ENCODE measurements at regions not wholly inside any gene's neighbourhood (a gene's known extent, or its start where the extent isn't known, plus 50 kb on each side); places are given as distances from the start of the nearest gene placed in this dataset.

GRCh38 chr20:17852323-17852722 lies 116.3 kb downstream of the SNX5 start:
- 96% methylated on average over 3 of the region's 3 CpGs for WGBS

GRCh38 chr20:17850684-17851026 lies 117.9 kb downstream of the SNX5 start:
- TF ChIP-seq CTCF (IDR thresholded peaks at IDR 0.05) (no peak), EP300 (IDR thresholded peaks at IDR 0.05) (no peak)
- no peaks in the 10 kb centered on the region for H3K27me3 ChIP-seq
- no peaks in the 10 kb centered on the region for H3K36me3 ChIP-seq
- H3K9me3 ChIP-seq: no peaks in the 10 kb centered on the region
- peak overlapping the region; percentile 86 for H3K27ac ChIP-seq
- DNase-seq (ENCODE audit: low spot score in 2 of 2): no peak
- no peak overlapping the region for H3K4me3 ChIP-seq
- 76% methylated on average over 4 of the region's 4 CpGs for WGBS
- H3K4me1 ChIP-seq: peaks cover 29% of the 10 kb centered on the region

More at GRCh38 chr20:17852323-17852722, 116.3 kb downstream of the SNX5 start:
- H3K27me3 ChIP-seq: no peaks in the 10 kb centered on the region
- no peak overlapping the region for H3K27ac ChIP-seq
- no peak for TF ChIP-seq EP300 (IDR thresholded peaks at IDR 0.05)
- no peak for TF ChIP-seq CTCF (IDR thresholded peaks at IDR 0.05)
- no peak for TF ChIP-seq POLR2AphosphoS5 (IDR thresholded peaks at IDR 0.05)
- TF ChIP-seq POLR2A (IDR thresholded peaks at IDR 0.05): no peak
- no peak overlapping the region for H3K4me3 ChIP-seq
- no peaks in the 10 kb centered on the region for H3K36me3 ChIP-seq
- no peak for DNase-seq (ENCODE audit: low spot score in 2 of 2)
- H3K9me3 ChIP-seq: no peaks in the 10 kb centered on the region
- peaks cover 24% of the 10 kb centered on the region for H3K4me1 ChIP-seq

GRCh38 chr20:17849901-17850683 lies 118.5 kb downstream of the SNX5 start:
- peak in 1 of 2 donors; percentile 89 for DNase-seq (ENCODE audit: low spot score in 2 of 2)
- Histone ChIP-seq H3K9me3 (no peaks in the 10 kb centered on the region), H3K27me3 (no peaks in the 10 kb centered on the region), H3K4me1 (peaks cover 31% of the 10 kb centered on the region), H3K36me3 (no peaks in the 10 kb centered on the region), H3K27ac (peak overlapping the region; percentile 86), H3K4me3 (no peak overlapping the region)
- TF ChIP-seq POLR2A (IDR thresholded peaks at IDR 0.05) (no peak), POLR2AphosphoS5 (IDR thresholded peaks at IDR 0.05) (peak in 2 of 3 donors; percentile 19 to 63)
- WGBS: 48% methylated on average over 15 of the region's 15 CpGs

GRCh38 chr20:17849138-17849900 lies 119.3 kb downstream of the SNX5 start:
- 88% methylated on average over 6 of the region's 6 CpGs for WGBS
- Histone ChIP-seq H3K4me1 (peaks cover 29% of the 10 kb centered on the region), H3K9me3 (no peaks in the 10 kb centered on the region), H3K27ac (peak overlapping the region; percentile 86), H3K27me3 (no peaks in the 10 kb centered on the region), H3K36me3 (no peaks in the 10 kb centered on the region), H3K4me3 (no peak overlapping the region)
- TF ChIP-seq POLR2A (IDR thresholded peaks at IDR 0.05): no peak
- TF ChIP-seq CTCF (IDR thresholded peaks at IDR 0.05): no peak
- TF ChIP-seq EP300 (IDR thresholded peaks at IDR 0.05): no peak
- no peak for TF ChIP-seq POLR2AphosphoS5 (IDR thresholded peaks at IDR 0.05)
- DNase-seq (ENCODE audit: low spot score in 2 of 2): no peak

GRCh38 chr20:17848249-17849048 lies 120.1 kb downstream of the SNX5 start:
- Histone ChIP-seq H3K27ac (no peak overlapping the region), H3K36me3 (no peaks in the 10 kb centered on the region), H3K4me1 (peaks cover 38% of the 10 kb centered on the region), H3K4me3 (no peak overlapping the region), H3K27me3 (no peaks in the 10 kb centered on the region), H3K9me3 (no peaks in the 10 kb centered on the region)
- no peak for TF ChIP-seq POLR2AphosphoS5 (IDR thresholded peaks at IDR 0.05)
- TF ChIP-seq EP300 (IDR thresholded peaks at IDR 0.05): no peak
- TF ChIP-seq POLR2A (IDR thresholded peaks at IDR 0.05): no peak
- no peak for TF ChIP-seq CTCF (IDR thresholded peaks at IDR 0.05)
- 76% methylated on average over 4 of the region's 4 CpGs for WGBS
- no peak for DNase-seq (ENCODE audit: low spot score in 2 of 2)

Data from suprapubic skin (tissue), 4 donors.